IMR-90 (cell line): ENCODE measurements at regions not wholly inside any gene's neighbourhood (a gene's known extent, or its start where the extent isn't known, plus 50 kb on each side); places are given as distances from the start of the nearest gene placed in this dataset.

ENCODE experiments used
- CEBPB ChIP-seq: IDR thresholded peaks from 2 replicates; pipeline ENCODE4 v1.6.1; 2012; ENCODE audit warnings: low read depth, low read length, improper control_type of control experiment
- CHD1 ChIP-seq: IDR thresholded peaks from 2 replicates; pipeline ENCODE4 v1.6.1; 2012; ENCODE audit warnings: low read depth, low read length, improper control_type of control experiment
- CTCF ChIP-seq: conservative IDR thresholded peaks from 2 replicates; pipeline ENCODE4 v1.5.1; 2012; ENCODE audit warnings: mild to moderate bottlenecking, low read depth, low read length, improper control_type of control experiment
- MAZ ChIP-seq: IDR thresholded peaks from 2 replicates; pipeline ENCODE4 v1.6.1; 2012; ENCODE audit warnings: low read depth, mild to moderate bottlenecking, low read length, improper control_type of control experiment, moderate library complexity, borderline replicate concordance
- MXI1 ChIP-seq: IDR thresholded peaks from 2 replicates; pipeline ENCODE4 v1.6.1; 2012; ENCODE audit warnings: low read depth, mild to moderate bottlenecking, low read length, moderate library complexity, borderline replicate concordance
- POLR2A ChIP-seq: IDR thresholded peaks from 2 replicates; pipeline ENCODE4 v1.6.1; 2012; ENCODE audit warnings: mild to moderate bottlenecking, low read depth, low read length
- RAD21 ChIP-seq: IDR thresholded peaks from 2 replicates; pipeline ENCODE4 v1.6.1; 2012; ENCODE audit warnings: low read length, improper control_type of control experiment

- TF ChIP-seq CTCF (no peak), POLR2A (no peak), CEBPB (no peak), MXI1 (no peak), MAZ (no peak), RAD21 (no peak), CHD1 (no peak)
Observed at GRCh38 chr2:144261966-144262365, 258.0 kb downstream of the ZEB2 start.
